ENCODE measurements at regions not wholly inside any gene's neighbourhood (a gene's known extent, or its start where the extent isn't known, plus 50 kb on each side); places are given as distances from the start of the nearest gene placed in this dataset.

- TF ChIP-seq ZNF462 (CRISPR knock-in tag; IDR thresholded peaks at IDR 0.05) (peak; percentile 62; the same call in 1 of the 2 replicates), EZH2 (IDR thresholded peaks at IDR 0.05; ENCODE audit: low read depth, unreplicated experiment) (no peak), NANOG (IDR thresholded peaks at IDR 0.05; ENCODE audit: borderline replicate concordance) (peak; percentile 67; the same call in 1 of the 2 replicates)
Measured at GRCh38 chr2:221708902-221709301, 136.8 kb upstream of the EPHA4 start.

GRCh38 chr2:221705185-221705877, 133.2 kb upstream of the EPHA4 start:
- peaks cover 4% of the 10 kb centered on the region; the same call in 1 of the 2 replicates for H3K9me2 ChIP-seq (ENCODE audit: insufficient read depth)
- ATAC-seq, result no peak
- no peaks in the 10 kb centered on the region for H3K27me3 ChIP-seq (ENCODE audit: insufficient read depth)
- H3K36me3 Mint-ChIP-seq (ENCODE audit: low read depth), result peaks cover 4% of the 10 kb centered on the region; the same call in 2 of the 3 replicates
- H3K36me3 ChIP-seq (ENCODE audit: insufficient read depth), result no peaks in the 10 kb centered on the region
- H2AFZ ChIP-seq, result no peak overlapping the region
- DNase-seq (ENCODE audit: low spot score), result no peak
- peaks cover 46% of the 10 kb centered on the region for H3K4me1 Mint-ChIP-seq
- H3K27ac ChIP-seq (ENCODE audit: low read depth), result no peak overlapping the region
- H3F3A ChIP-seq (replicated peaks; ENCODE audit: low read depth), result no peaks in the 10 kb centered on the region
- H3K9me3 Mint-ChIP-seq, result peaks cover 2% of the 10 kb centered on the region; the same call in 1 of the 3 replicates
- H3K4me1 ChIP-seq (ENCODE audit: insufficient read depth), result peaks cover 55% of the 10 kb centered on the region
- H3K27me3 Mint-ChIP-seq (ENCODE audit: insufficient read depth, low read depth, poor library complexity), result no peaks in the 10 kb centered on the region
- no peak overlapping the region for H3K4me3 ChIP-seq
- 0 out of 2 replicates have a peak overlapping the region, but pooled peaks have one; percentile 42 for H3K4me2 ChIP-seq
- no peaks in the 10 kb centered on the region for H3K79me2 ChIP-seq (replicated peaks; ENCODE audit: insufficient read depth)
- H3K4me3 Mint-ChIP-seq, result no peak overlapping the region
- no peak overlapping the region for H3K27ac Mint-ChIP-seq
- H4K20me1 ChIP-seq (replicated peaks; ENCODE audit: insufficient read depth), result no peaks in the 10 kb centered on the region
- TF ChIP-seq EZH2 (IDR thresholded peaks at IDR 0.05; ENCODE audit: low read depth, unreplicated experiment) (no peak), ETS1 (IDR thresholded peaks at IDR 0.05) (no peak), STAT1 (IDR thresholded peaks at IDR 0.05; ENCODE audit: unreplicated experiment) (no peak), CREB1 (CRISPR knock-in tag; IDR thresholded peaks at IDR 0.05; ENCODE audit: low read depth) (no peak)

More at GRCh38 chr2:221708902-221709301, 136.8 kb upstream of the EPHA4 start:
- Histone ChIP-seq H4K20me1 (replicated peaks; ENCODE audit: insufficient read depth) (no peaks in the 10 kb centered on the region), H3K36me3 (ENCODE audit: insufficient read depth) (no peaks in the 10 kb centered on the region), H3F3A (replicated peaks; ENCODE audit: low read depth) (no peaks in the 10 kb centered on the region), H3K79me2 (replicated peaks; ENCODE audit: insufficient read depth) (no peaks in the 10 kb centered on the region), H2AFZ (no peak overlapping the region), H3K9me2 (ENCODE audit: insufficient read depth) (peaks cover 4% of the 10 kb centered on the region; the same call in 1 of the 2 replicates), H3K4me2 (peak overlapping the region; percentile 69), H3K4me3 (no peak overlapping the region), H3K27me3 (ENCODE audit: insufficient read depth) (no peaks in the 10 kb centered on the region), H3K4me1 (ENCODE audit: insufficient read depth) (peaks cover 68% of the 10 kb centered on the region), H3K27ac (ENCODE audit: low read depth) (no peak overlapping the region)
- Mint-ChIP-seq H3K9me3 (peaks cover 2% of the 10 kb centered on the region; the same call in 1 of the 3 replicates), H3K36me3 (ENCODE audit: low read depth) (peaks cover 4% of the 10 kb centered on the region; the same call in 2 of the 3 replicates), H3K4me1 (peaks cover 63% of the 10 kb centered on the region), H3K27ac (0 out of 2 replicates have a peak overlapping the region, but pooled peaks have one; percentile 2), H3K4me3 (peak overlapping the region; percentile 7), H3K27me3 (ENCODE audit: insufficient read depth, low read depth, poor library complexity) (no peaks in the 10 kb centered on the region)
- peak; percentile 21 for DNase-seq (ENCODE audit: low spot score)
- ATAC-seq, result peak; percentile 73
